ENCODE measurements at regions not wholly inside any gene's neighbourhood (a gene's known extent, or its start where the extent isn't known, plus 50 kb on each side); places are given as distances from the start of the nearest gene placed in this dataset.

GRCh38 chr6:15952231-15953151, 176.4 kb upstream of the MYLIP start:
- CTCF ChIA-PET = no interaction called here
- Histone ChIP-seq H2AFZ (ENCODE audit: low read depth, low read length, poor library complexity, severe bottlenecking) (no peak overlapping the region), H3K4me2 (ENCODE audit: low read length) (no peak overlapping the region), H3K27me3 (ENCODE audit: insufficient read depth, low read length) (0 out of 2 replicates have a peak, but pooled peaks cover 1% of the 10 kb centered on the region), H3K4me1 (ENCODE audit: control insufficient read depth in 1 of 2, insufficient read depth in 2 of 2, low read length in 2 of 2) (no peaks in the 10 kb centered on the region; a peak in 1 of 4 replicates), H3K4me3 (replicated peaks in 1 of 2; ENCODE audit: low read depth in 1 of 2, low read length in 2 of 2) (no peak overlapping the region), H3K27ac (ENCODE audit: low read depth, low read length) (no peak overlapping the region), H3K9me2 (ENCODE audit: insufficient read depth) (no peaks in the 10 kb centered on the region), H3K9ac (ENCODE audit: low read length) (no peak overlapping the region), H3K9me3 (ENCODE audit: control insufficient read depth in 1 of 2, insufficient read depth in 1 of 2, low read depth in 1 of 2, low read length in 2 of 2) (no peaks in the 10 kb centered on the region), H4K20me1 (ENCODE audit: insufficient read depth) (no peaks in the 10 kb centered on the region), H3K36me3 (ENCODE audit: control insufficient read depth in 1 of 2, insufficient read depth in 2 of 2, low read length in 2 of 2) (no peaks in the 10 kb centered on the region), H3K79me2 (ENCODE audit: insufficient read depth, low read length) (no peaks in the 10 kb centered on the region)
- DNase-seq (ENCODE audit: low read depth, low spot score) = no peak
- BruUV-seq (replicated peaks) = no TSS peak
- POLR2A ChIA-PET = no interaction called here
- intact Hi-C loops (cut with micrococcal nuclease) = no loop called here
- TF ChIP-seq CTCF (IDR thresholded peaks at IDR 0.05 in 2 of 3, conservative IDR thresholded peaks at IDR 0.05 in 1 of 3; ENCODE audit: borderline replicate concordance in 1 of 3, insufficient read depth in 1 of 3, low read depth in 2 of 3, low read length in 2 of 3) = no peak
- RAD21 ChIA-PET (ENCODE audit: low non-redundant PET in 1 of 2, low total read pairs in 2 of 2, uncharacterized antibody in 2 of 2, unreplicated experiment in 2 of 2) = no interaction called here
- ATAC-seq = no peak

- no TSS peak for BruUV-seq (replicated peaks)
- H3K79me2 ChIP-seq (ENCODE audit: insufficient read depth, low read length) = no peaks in the 10 kb centered on the region
- TF ChIP-seq ZFX (IDR thresholded peaks at IDR 0.05) (no peak), EZH2phosphoT487 (IDR thresholded peaks at IDR 0.05; ENCODE audit: borderline replicate concordance) (no peak), CEBPB (IDR thresholded peaks at IDR 0.05; ENCODE audit: low read depth) (no peak), JUND (IDR thresholded peaks at IDR 0.05) (no peak)
- ChIA-PET CTCF (no interaction called here), RAD21 (ENCODE audit: low non-redundant PET in 1 of 2, low total read pairs in 2 of 2, uncharacterized antibody in 2 of 2, unreplicated experiment in 2 of 2) (no interaction called here), POLR2A (no interaction called here)
- no peaks in the 10 kb centered on the region for H4K20me1 ChIP-seq (ENCODE audit: insufficient read depth)
- H3K9ac ChIP-seq (ENCODE audit: low read length) = no peak overlapping the region
- no peaks in the 10 kb centered on the region for H3K9me2 ChIP-seq (ENCODE audit: insufficient read depth)
- no peak overlapping the region for H2AFZ ChIP-seq (ENCODE audit: low read depth, low read length, poor library complexity, severe bottlenecking)
- H3K4me2 ChIP-seq (ENCODE audit: low read length) = no peak overlapping the region
- no peaks in the 10 kb centered on the region for H3K36me3 ChIP-seq (ENCODE audit: control insufficient read depth in 1 of 2, insufficient read depth in 2 of 2, low read length in 2 of 2)
- ATAC-seq = no peak
- 0 out of 2 replicates have a peak, but pooled peaks cover 7% of the 10 kb centered on the region for H3K27me3 ChIP-seq (ENCODE audit: insufficient read depth, low read length)
- no peaks in the 10 kb centered on the region; a peak in 1 of 4 replicates for H3K4me1 ChIP-seq (ENCODE audit: control insufficient read depth in 1 of 2, insufficient read depth in 2 of 2, low read length in 2 of 2)
- H3K9me3 ChIP-seq (ENCODE audit: control insufficient read depth in 1 of 2, insufficient read depth in 1 of 2, low read depth in 1 of 2, low read length in 2 of 2) = no peaks in the 10 kb centered on the region
- H3K27ac ChIP-seq (ENCODE audit: low read depth, low read length) = no peak overlapping the region
- DNase-seq (ENCODE audit: low read depth, low spot score) = no peak
- intact Hi-C loops (cut with micrococcal nuclease) = no loop called here
- no peak overlapping the region for H3K4me3 ChIP-seq (replicated peaks in 1 of 2; ENCODE audit: low read depth in 1 of 2, low read length in 2 of 2)
These were observed 177.8 kb upstream of the MYLIP start for GRCh38 chr6:15950962-15951569.
